ENCODE measurements at regions not wholly inside any gene's neighbourhood (a gene's known extent, or its start where the extent isn't known, plus 50 kb on each side); places are given as distances from the start of the nearest gene placed in this dataset.

DNA sequence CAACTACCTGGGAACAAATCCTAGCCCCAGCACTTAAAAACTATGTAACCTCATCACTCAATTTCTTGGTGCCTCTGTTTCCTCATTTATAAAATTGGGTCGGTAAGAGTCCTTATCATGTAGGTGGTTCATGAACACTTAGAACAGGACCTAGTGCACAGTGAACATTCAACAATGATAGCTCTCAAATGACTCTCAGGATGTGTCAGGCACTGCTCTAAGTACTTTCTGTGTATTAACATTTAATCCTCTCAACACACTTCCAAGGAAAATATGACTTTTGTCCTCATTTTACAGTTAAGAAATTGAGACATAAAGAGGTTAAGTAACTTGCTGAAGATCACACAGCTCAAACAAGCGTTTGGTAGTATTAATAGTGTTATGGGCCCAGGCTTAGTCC lies 202.1 kb upstream of the KLF4 start:
- TF ChIP-seq POLR2A (IDR thresholded peaks at IDR 0.05; ENCODE audit: low read length): no peak
- TF ChIP-seq GATA1 (IDR thresholded peaks at IDR 0.05; ENCODE audit: low read depth, low read length): no peak

All from erythroblast (primary cell).